Endothelial cell of umbilical vein (primary cell): ENCODE measurements at regions not wholly inside any gene's neighbourhood (a gene's known extent, or its start where the extent isn't known, plus 50 kb on each side); places are given as distances from the start of the nearest gene placed in this dataset.

Source experiments
- BruUV-seq: library from RNA; stranded (reverse); fragments of 400-500 nt; replicated peaks from 2 replicates; lab custom pipeline; 2021; lab: Mats Ljungman, UMichigan
- CTCF ChIA-PET: fragments of 300-600, 350-600 bp; sonication (Branson Sonifier 250); formaldehyde crosslinking; loops from one replicate; lab custom pipeline; 2021; ENCODE audit warnings: antibody characterized with exemption, inconsistent platforms; lab: Charles Lee
- POLR2A ChIA-PET: fragments of 300-600, 350-600 bp; sonication (Branson Sonifier 250); formaldehyde crosslinking; loops from one replicate; lab custom pipeline; 2021; ENCODE audit warnings: antibody characterized with exemption, inconsistent platforms; lab: Charles Lee
- DNase-seq: peaks from one replicate; pipeline ENCODE4 v3.0.0-alpha.2; 2011; ENCODE audit warnings: low read depth, low spot score
- FAIRE-seq: peaks from 2 replicates; lab custom pipeline; 2011; peaks lifted over from hg19 to GRCh38; lab: Jason Lieb, UNC
- H2AFZ ChIP-seq: 2 replicates; pipeline ENCODE4 v1.6.0; 2012; ENCODE audit warnings: low read depth, low read length, control low read depth, inconsistent platforms
- H3K27ac ChIP-seq: 2 replicates; pipeline ENCODE4 v1.5.1; 2011; ENCODE audit warnings: low read depth, mild to moderate bottlenecking, control low read depth, low read length, moderate library complexity; ENCODE audit not compliant: insufficient read depth
- H3K27me3 ChIP-seq, 2 experiments: 2 replicates each; pipeline versions ENCODE4 v1.6.0 to v1.6.1; 2011; ENCODE audit warnings: low read length in 2 of 2, mixed read lengths in 1 of 2; ENCODE audit not compliant: control insufficient read depth in 2 of 2, insufficient read depth in 2 of 2
- H3K36me3 ChIP-seq, 2 experiments: 2 replicates in 1 of 2; 3 replicates in 1 of 2; pipeline ENCODE4 v1.5.1; 2011; ENCODE audit warnings: low read length in 2 of 2, mild to moderate bottlenecking in 1 of 2, moderate library complexity in 1 of 2; ENCODE audit not compliant: control insufficient read depth in 2 of 2, insufficient read depth in 2 of 2; ENCODE audit errors: extremely low read depth in 1 of 2
- H3K4me1 ChIP-seq: 3 replicates; pipeline ENCODE4 v1.5.1; 2011; ENCODE audit warnings: mild to moderate bottlenecking, low read length; ENCODE audit not compliant: control insufficient read depth, insufficient read depth; ENCODE audit errors: extremely low read depth
- H3K4me2 ChIP-seq: 2 replicates; pipeline ENCODE4 v1.6.1; 2011; ENCODE audit warnings: low read length, control low read depth, mixed read lengths; ENCODE audit not compliant: insufficient read depth
- H3K4me3 ChIP-seq, 3 experiments: fragments of 200-600 bp in 1 of 3; sonication (generic), shearing (Covaris generic) in 1 of 3; replicated peaks in 1 of 3; 2 replicates each; pipeline ENCODE4 v1.5.1; 2011 to 2016; ENCODE audit warnings: control low read depth in 3 of 3, low read length in 3 of 3, mild to moderate bottlenecking in 2 of 3, inconsistent platforms in 1 of 3, low read depth in 1 of 3, moderate library complexity in 1 of 3; ENCODE audit not compliant: insufficient read depth in 1 of 3
- H3K79me2 ChIP-seq: 2 replicates; pipeline ENCODE4 v1.6.0; 2012; ENCODE audit warnings: low read length, inconsistent platforms; ENCODE audit not compliant: control insufficient read depth, insufficient read depth
- H3K9ac ChIP-seq: replicated peaks from 2 replicates; pipeline ENCODE3; 2011; ENCODE audit warnings: low read length, control low read depth; ENCODE audit not compliant: insufficient read depth; ENCODE audit errors: extremely low read depth
- H3K9me1 ChIP-seq: replicated peaks from 3 replicates; pipeline ENCODE4 v1.6.0; 2011; ENCODE audit warnings: mild to moderate bottlenecking, low read length; ENCODE audit not compliant: control insufficient read depth, insufficient read depth; ENCODE audit errors: extremely low read depth
- H3K9me3 ChIP-seq: replicated peaks from 2 replicates; pipeline ENCODE4 v1.5.1; 2012; ENCODE audit warnings: low read length, inconsistent platforms; ENCODE audit not compliant: control insufficient read depth, insufficient read depth
- H4K20me1 ChIP-seq: replicated peaks from 2 replicates; pipeline ENCODE3; 2011; ENCODE audit warnings: mild to moderate bottlenecking, low read length; ENCODE audit not compliant: control insufficient read depth, insufficient read depth; ENCODE audit errors: extremely low read depth
- CTCF ChIP-seq, 2 donors: IDR thresholded peaks; 1 replicate in 1 of 2; 2 replicates in 1 of 2; pipeline ENCODE4 v1.5.1; 2011; ENCODE audit warnings: low read length in 2 of 2, mild to moderate bottlenecking in 2 of 2, moderate library complexity in 2 of 2, control low read depth in 1 of 2, inconsistent platforms in 1 of 2, low read depth in 1 of 2; ENCODE audit not compliant: insufficient read depth in 1 of 2; ENCODE audit errors: extremely low read depth in 1 of 2
- EZH2 ChIP-seq: IDR thresholded peaks from 2 replicates; pipeline ENCODE4 v1.6.1; 2012; ENCODE audit warnings: borderline replicate concordance, low read depth, mild to moderate bottlenecking, moderate library complexity, low read length, inconsistent platforms; ENCODE audit not compliant: severe bottlenecking
- FOS ChIP-seq: IDR thresholded peaks from 2 replicates; pipeline ENCODE4 v1.6.1; 2011; ENCODE audit warnings: mild to moderate bottlenecking, low read length, moderate library complexity, borderline replicate concordance; ENCODE audit not compliant: insufficient read depth
- GATA2 ChIP-seq: IDR thresholded peaks from 2 replicates; pipeline ENCODE4 v1.7.0; 2011; ENCODE audit warnings: low read depth, mild to moderate bottlenecking, moderate library complexity, mixed read lengths, low read length; ENCODE audit not compliant: insufficient read length, insufficient read depth
- JUN ChIP-seq: IDR thresholded peaks from 2 replicates; pipeline ENCODE4 v1.6.1; 2011; ENCODE audit warnings: borderline replicate concordance, low read depth; ENCODE audit not compliant: insufficient read length, insufficient read depth
- MYC ChIP-seq: IDR thresholded peaks from one replicate; pipeline ENCODE4 v1.6.1; 2011; ENCODE audit warnings: mild to moderate bottlenecking, low read depth, low read length
- POLR2A ChIP-seq: IDR thresholded peaks from 2 replicates; pipeline ENCODE4 v1.6.1; 2012; ENCODE audit warnings: low read depth, mild to moderate bottlenecking, control low read depth, low read length
- POLR2AphosphoS5 ChIP-seq: IDR thresholded peaks from 2 replicates; pipeline ENCODE4 v1.6.1; 2012; ENCODE audit warnings: low read depth, mild to moderate bottlenecking, control low read depth, low read length, moderate library complexity; ENCODE audit not compliant: insufficient read depth
- dilution Hi-C: fragments of 300-500 bp; cut with MboI; formaldehyde crosslinking; loops from one replicate; pipeline ENCODE4 v1.15.0; 2019; ENCODE audit warnings: low sequenced_read_pairs; ENCODE audit not compliant: extremely low pct_ligation_motif_present
- intact Hi-C: fragments of 100-400 bp; cut with micrococcal nuclease; formaldehyde crosslinking; loops from one replicate; pipeline ENCODE4 v1.10.0; 2022
- TF ChIP-seq, protein P1 (sequence below): IDR thresholded peaks from 2 replicates; pipeline ENCODE4 v1.6.1; 2011; ENCODE audit not compliant: insufficient read depth, insufficient read length

- no peaks in the 10 kb centered on the region for H3K4me1 ChIP-seq
- POLR2A ChIA-PET, result no interaction called here
- no peak overlapping the region for H3K4me2 ChIP-seq
- H3K27me3 ChIP-seq, result no peaks in the 10 kb centered on the region
- no peaks in the 10 kb centered on the region for H3K36me3 ChIP-seq
- no peaks in the 10 kb centered on the region for H3K9me3 ChIP-seq
- H3K4me3 ChIP-seq, result no peak overlapping the region
- no TSS peak for BruUV-seq
- H3K27ac ChIP-seq, result no peak overlapping the region
- FAIRE-seq (no peak), DNase-seq (no peak)
- no peaks in the 10 kb centered on the region for H3K79me2 ChIP-seq
- no peak overlapping the region for H2AFZ ChIP-seq
- H4K20me1 ChIP-seq, result no peaks in the 10 kb centered on the region
- no peaks in the 10 kb centered on the region for H3K9me1 ChIP-seq
- dilution Hi-C loops (no loop called here), intact Hi-C loops (no loop called here)
- CTCF ChIA-PET, result no interaction called here
- no peak overlapping the region for H3K9ac ChIP-seq
- TF ChIP-seq, protein P1, sequence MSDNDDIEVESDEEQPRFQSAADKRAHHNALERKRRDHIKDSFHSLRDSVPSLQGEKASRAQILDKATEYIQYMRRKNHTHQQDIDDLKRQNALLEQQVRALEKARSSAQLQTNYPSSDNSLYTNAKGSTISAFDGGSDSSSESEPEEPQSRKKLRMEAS, result no peak
Measured at GRCh38 chrX:146181858-146182257, 364.2 kb downstream of the SLITRK2 start.

GRCh38 chrX:146186540-146186939 lies 368.9 kb downstream of the SLITRK2 start:
- CTCF ChIA-PET, result no interaction called here
- Histone ChIP-seq H3K9me1 (no peaks in the 10 kb centered on the region), H3K27me3 (no peaks in the 10 kb centered on the region), H2AFZ (no peak overlapping the region), H3K9me3 (no peaks in the 10 kb centered on the region), H3K9ac (no peak overlapping the region), H3K27ac (no peak overlapping the region), H3K4me1 (no peaks in the 10 kb centered on the region), H3K79me2 (no peaks in the 10 kb centered on the region), H3K4me2 (no peak overlapping the region), H3K36me3 (no peaks in the 10 kb centered on the region), H3K4me3 (no peak overlapping the region), H4K20me1 (no peaks in the 10 kb centered on the region)
- dilution Hi-C loops, result no loop called here
- TF ChIP-seq MYC, result no peak
- TF ChIP-seq, protein P1, result no peak
- TF ChIP-seq JUN, result no peak
- no peak for TF ChIP-seq GATA2
- TF ChIP-seq POLR2AphosphoS5, result no peak
- no peak for TF ChIP-seq CTCF (IDR thresholded peaks at IDR 0.05; ENCODE audit: extremely low read depth in 1 of 2, insufficient read depth in 1 of 2, low read depth in 1 of 2, low read length in 2 of 2)
- no peak for TF ChIP-seq POLR2A
- no peak for TF ChIP-seq EZH2
- TF ChIP-seq FOS, result no peak
- intact Hi-C loops, result no loop called here
- no peak for FAIRE-seq
- no TSS peak for BruUV-seq
- POLR2A ChIA-PET, result no interaction called here
- DNase-seq, result no peak
